Mesothelial cell of epicardium (in vitro differentiated cells): ENCODE measurements at regions not wholly inside any gene's neighbourhood (a gene's known extent, or its start where the extent isn't known, plus 50 kb on each side); places are given as distances from the start of the nearest gene placed in this dataset.
"Not testable (repeated sequence)": the region's sequence is repeated elsewhere in the genome, so short reads cannot be mapped to it uniquely, and the experiment has no call there.

Source experiments
- DNase-seq, 2 experiments: peaks; one replicate each; pipeline ENCODE4 v3.0.0; 2021; ENCODE audit warnings: low spot score in 2 of 2; ENCODE audit not compliant: unreplicated experiment in 2 of 2
- H3K27ac Mint-ChIP-seq: 2 replicates; pipeline ENCODE4 v1.8.0; 2021; ENCODE audit warnings: mixed read lengths
- H3K27me3 Mint-ChIP-seq: 2 replicates; pipeline ENCODE4 v1.8.0; 2021; ENCODE audit warnings: low read depth, mixed read lengths
- H3K36me3 Mint-ChIP-seq: 2 replicates; pipeline ENCODE4 v1.8.0; 2021; ENCODE audit warnings: mixed read lengths
- H3K4me1 Mint-ChIP-seq: 2 replicates; pipeline ENCODE4 v1.8.0; 2021; ENCODE audit warnings: mixed read lengths
- H3K4me3 Mint-ChIP-seq: 2 replicates; pipeline ENCODE4 v1.8.0; 2021; ENCODE audit warnings: mild to moderate bottlenecking, moderate library complexity, mixed read lengths
- H3K9me3 Mint-ChIP-seq: 2 replicates; pipeline ENCODE4 v1.8.0; 2021; ENCODE audit warnings: mixed read lengths
- TF ChIP-seq, protein P1 (sequence below): fragments of 200-600 bp; sonication (generic); IDR thresholded peaks from one replicate; pipeline ENCODE4 v1.5.0; 2021; ENCODE audit warnings: antibody characterized with exemption; ENCODE audit not compliant: unreplicated experiment

DNA sequence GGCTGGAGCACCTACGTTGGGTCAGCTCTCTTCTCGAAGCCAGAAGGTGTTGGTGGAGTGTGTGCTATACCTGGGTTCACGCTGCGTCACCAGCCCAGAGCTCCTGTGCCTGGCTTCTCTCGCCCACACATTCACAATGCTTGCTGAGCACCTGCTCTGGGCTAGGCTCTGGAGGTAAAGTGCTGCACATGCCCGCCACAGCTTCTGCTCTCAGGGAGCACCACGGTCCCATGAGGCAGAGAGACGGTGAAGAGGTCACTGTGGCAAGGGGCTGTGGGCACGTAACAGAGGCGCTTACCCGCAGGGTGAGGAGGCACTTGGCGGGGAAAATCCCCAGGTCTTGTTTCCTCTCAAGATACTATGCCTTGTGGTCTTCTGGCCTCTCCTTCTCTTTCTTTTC, 174.2 kb downstream of the TEX29 start:
- Mint-ChIP-seq H3K27ac (no peak overlapping the region), H3K27me3 (peaks cover 8% of the 10 kb centered on the region), H3K4me3 (no peak overlapping the region), H3K9me3 (peaks cover 10% of the 10 kb centered on the region), H3K4me1 (no peaks in the 10 kb centered on the region), H3K36me3 (no peaks in the 10 kb centered on the region)
- peak in 1 of 2 experiments; percentile 17 for DNase-seq
- TF ChIP-seq, protein P1, sequence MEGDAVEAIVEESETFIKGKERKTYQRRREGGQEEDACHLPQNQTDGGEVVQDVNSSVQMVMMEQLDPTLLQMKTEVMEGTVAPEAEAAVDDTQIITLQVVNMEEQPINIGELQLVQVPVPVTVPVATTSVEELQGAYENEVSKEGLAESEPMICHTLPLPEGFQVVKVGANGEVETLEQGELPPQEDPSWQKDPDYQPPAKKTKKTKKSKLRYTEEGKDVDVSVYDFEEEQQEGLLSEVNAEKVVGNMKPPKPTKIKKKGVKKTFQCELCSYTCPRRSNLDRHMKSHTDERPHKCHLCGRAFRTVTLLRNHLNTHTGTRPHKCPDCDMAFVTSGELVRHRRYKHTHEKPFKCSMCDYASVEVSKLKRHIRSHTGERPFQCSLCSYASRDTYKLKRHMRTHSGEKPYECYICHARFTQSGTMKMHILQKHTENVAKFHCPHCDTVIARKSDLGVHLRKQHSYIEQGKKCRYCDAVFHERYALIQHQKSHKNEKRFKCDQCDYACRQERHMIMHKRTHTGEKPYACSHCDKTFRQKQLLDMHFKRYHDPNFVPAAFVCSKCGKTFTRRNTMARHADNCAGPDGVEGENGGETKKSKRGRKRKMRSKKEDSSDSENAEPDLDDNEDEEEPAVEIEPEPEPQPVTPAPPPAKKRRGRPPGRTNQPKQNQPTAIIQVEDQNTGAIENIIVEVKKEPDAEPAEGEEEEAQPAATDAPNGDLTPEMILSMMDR: no peak

DNA sequence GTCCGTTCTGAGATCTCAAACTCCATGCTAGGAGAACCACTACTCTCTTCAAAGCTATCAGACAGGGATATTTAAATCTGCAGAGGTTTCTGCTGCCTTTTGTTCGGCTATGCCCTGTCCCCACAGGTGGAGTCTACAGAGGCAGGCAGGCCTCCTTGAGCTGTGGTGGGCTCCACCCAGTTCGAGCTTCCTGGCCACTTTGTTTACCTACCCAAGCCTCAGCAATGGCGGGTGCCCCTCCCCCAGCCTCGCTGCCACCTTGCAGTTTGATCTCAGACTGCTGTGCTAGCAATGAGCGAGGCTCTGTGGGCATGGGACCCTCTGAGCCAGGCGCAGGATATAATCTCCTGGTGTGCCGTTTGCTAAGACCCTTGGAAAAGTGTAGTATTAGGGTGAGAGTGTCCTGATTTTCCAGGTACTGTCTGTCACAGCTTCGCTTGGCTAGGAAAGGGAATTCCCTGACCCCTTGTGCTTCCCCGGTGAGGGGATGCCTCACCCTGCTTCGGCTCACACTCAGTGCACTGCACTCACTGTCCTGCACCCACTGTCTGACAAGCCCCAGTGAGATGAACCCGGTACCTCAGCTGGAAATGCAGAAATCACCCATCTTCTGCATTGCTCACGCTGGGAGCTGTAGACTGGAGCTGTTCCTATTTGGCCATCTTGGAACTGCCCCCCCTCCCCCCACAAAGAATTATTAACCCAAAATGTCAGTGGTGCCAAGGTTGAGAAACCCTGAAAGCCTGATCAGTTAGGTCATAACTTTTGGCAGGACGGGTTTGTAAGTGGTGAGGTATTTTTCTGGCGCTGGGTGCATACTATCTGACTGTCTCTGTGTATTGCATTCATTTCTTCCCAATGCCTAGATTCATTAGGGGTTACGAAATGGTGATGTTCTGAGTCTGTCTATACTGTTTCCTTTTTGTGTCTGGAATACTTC, 181.4 kb downstream of the TEX29 start:
- H3K27me3 Mint-ChIP-seq: peaks cover 37% of the 10 kb centered on the region
- not testable (repeated sequence) for H3K27ac Mint-ChIP-seq, H3K36me3 Mint-ChIP-seq

DNA sequence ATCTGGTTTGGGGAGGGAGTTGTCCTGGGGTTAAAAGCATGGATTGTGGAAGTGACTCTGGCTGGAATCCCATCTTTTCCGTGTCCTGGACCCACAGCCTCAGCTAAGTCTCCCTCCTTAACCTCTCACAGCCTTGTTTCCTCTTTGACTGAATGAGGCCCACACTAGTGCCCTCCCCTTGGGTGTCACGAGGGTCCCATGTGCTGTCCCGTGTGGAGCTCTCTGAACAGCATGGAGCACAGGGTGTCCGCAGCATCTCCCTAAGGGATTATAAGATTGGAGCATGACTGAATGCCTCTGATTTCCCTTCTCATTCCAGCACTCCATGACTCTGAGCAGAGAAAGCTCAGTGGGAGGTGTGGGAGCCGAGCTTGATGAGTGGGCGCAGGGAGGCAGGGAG, 182.5 kb downstream of the TEX29 start:
- peaks cover 41% of the 10 kb centered on the region for H3K27me3 Mint-ChIP-seq
- H3K4me3 Mint-ChIP-seq: no peak overlapping the region
- TF ChIP-seq, protein P1: no peak
- no peaks in the 10 kb centered on the region for H3K4me1 Mint-ChIP-seq
- no peak overlapping the region for H3K27ac Mint-ChIP-seq
- no peaks in the 10 kb centered on the region for H3K36me3 Mint-ChIP-seq
- no peak for DNase-seq
- H3K9me3 Mint-ChIP-seq: peaks cover 17% of the 10 kb centered on the region

More for the DNA sequence above, 181.4 kb downstream of the TEX29 start:
- H3K9me3 Mint-ChIP-seq: peaks cover 17% of the 10 kb centered on the region
- not testable (repeated sequence) for DNase-seq, H3K4me1 Mint-ChIP-seq, H3K4me3 Mint-ChIP-seq

DNA sequence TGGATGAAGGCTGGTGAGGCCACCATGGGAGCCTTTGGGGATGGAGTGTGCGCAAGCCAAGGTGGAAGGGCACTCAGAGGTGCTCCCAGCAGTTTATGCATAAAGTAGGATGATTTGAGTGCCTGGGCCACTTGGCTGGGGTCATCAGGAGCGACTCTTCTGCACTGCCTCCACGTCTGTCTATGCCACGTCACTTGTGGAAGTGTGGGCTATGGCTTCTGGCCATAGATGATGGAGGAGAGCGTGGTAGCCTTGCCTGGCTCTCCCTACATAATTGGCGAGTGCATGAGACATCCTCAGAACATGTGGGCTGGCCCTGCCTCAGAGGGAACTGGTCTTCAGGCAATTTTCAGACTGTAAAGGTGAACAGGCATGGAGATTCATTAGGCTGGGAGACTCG, 182.9 kb downstream of the TEX29 start:
- no peak for DNase-seq
- Mint-ChIP-seq H3K4me3 (no peak overlapping the region), H3K4me1 (no peaks in the 10 kb centered on the region), H3K9me3 (peaks cover 17% of the 10 kb centered on the region), H3K27ac (no peak overlapping the region), H3K27me3 (peaks cover 41% of the 10 kb centered on the region), H3K36me3 (no peaks in the 10 kb centered on the region)
- TF ChIP-seq, protein P1: no peak

DNA sequence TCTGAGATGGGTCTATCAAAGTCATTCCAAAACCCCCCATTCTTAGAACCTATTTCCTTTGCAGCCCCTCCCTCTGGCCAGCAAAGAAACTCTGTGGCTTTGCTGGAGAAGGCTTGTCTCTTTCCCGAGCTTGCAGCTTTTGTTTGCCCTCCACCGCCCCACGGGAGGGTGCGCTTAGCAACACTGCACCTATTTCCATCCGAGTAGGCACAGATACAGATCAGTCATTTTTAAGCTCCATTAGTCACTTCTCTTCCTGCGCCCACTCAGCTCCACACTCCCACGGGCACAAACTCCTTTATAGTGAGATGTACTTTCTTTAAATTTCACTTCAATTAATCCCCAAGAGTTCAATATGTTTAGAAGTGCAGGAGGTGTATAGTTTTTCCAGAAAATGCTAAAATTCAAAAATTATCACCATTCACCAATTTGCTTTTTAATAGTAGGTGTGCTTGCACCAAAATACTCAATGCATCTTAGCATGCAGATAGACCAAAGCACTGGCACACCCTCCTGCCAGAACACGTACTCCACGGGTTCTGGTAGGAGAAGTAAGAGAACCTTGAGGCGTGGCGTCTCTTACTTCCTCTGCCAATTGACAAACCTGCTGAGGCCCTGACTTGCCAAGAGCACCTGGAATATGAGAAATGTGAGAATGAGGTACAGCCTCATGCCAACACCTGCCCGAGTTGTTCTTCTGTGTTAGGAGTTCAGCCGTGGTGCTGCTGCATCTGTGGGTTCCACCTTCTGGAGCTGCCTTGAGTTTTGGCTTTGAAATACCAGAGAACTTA, 183.7 kb downstream of the TEX29 start:
- Mint-ChIP-seq H3K27ac (no peak overlapping the region), H3K9me3 (peaks cover 17% of the 10 kb centered on the region), H3K27me3 (peaks cover 47% of the 10 kb centered on the region), H3K4me3 (no peak overlapping the region), H3K4me1 (no peaks in the 10 kb centered on the region), H3K36me3 (no peaks in the 10 kb centered on the region)
- no peak for DNase-seq
- TF ChIP-seq, protein P1: no peak
